ENCODE measurements at regions not wholly inside any gene's neighbourhood (a gene's known extent, or its start where the extent isn't known, plus 50 kb on each side); places are given as distances from the start of the nearest gene placed in this dataset.
A peak's percentile ranks its signal among the peaks of the same experiment; 100 is the strongest.

- TF ChIP-seq, protein P1, sequence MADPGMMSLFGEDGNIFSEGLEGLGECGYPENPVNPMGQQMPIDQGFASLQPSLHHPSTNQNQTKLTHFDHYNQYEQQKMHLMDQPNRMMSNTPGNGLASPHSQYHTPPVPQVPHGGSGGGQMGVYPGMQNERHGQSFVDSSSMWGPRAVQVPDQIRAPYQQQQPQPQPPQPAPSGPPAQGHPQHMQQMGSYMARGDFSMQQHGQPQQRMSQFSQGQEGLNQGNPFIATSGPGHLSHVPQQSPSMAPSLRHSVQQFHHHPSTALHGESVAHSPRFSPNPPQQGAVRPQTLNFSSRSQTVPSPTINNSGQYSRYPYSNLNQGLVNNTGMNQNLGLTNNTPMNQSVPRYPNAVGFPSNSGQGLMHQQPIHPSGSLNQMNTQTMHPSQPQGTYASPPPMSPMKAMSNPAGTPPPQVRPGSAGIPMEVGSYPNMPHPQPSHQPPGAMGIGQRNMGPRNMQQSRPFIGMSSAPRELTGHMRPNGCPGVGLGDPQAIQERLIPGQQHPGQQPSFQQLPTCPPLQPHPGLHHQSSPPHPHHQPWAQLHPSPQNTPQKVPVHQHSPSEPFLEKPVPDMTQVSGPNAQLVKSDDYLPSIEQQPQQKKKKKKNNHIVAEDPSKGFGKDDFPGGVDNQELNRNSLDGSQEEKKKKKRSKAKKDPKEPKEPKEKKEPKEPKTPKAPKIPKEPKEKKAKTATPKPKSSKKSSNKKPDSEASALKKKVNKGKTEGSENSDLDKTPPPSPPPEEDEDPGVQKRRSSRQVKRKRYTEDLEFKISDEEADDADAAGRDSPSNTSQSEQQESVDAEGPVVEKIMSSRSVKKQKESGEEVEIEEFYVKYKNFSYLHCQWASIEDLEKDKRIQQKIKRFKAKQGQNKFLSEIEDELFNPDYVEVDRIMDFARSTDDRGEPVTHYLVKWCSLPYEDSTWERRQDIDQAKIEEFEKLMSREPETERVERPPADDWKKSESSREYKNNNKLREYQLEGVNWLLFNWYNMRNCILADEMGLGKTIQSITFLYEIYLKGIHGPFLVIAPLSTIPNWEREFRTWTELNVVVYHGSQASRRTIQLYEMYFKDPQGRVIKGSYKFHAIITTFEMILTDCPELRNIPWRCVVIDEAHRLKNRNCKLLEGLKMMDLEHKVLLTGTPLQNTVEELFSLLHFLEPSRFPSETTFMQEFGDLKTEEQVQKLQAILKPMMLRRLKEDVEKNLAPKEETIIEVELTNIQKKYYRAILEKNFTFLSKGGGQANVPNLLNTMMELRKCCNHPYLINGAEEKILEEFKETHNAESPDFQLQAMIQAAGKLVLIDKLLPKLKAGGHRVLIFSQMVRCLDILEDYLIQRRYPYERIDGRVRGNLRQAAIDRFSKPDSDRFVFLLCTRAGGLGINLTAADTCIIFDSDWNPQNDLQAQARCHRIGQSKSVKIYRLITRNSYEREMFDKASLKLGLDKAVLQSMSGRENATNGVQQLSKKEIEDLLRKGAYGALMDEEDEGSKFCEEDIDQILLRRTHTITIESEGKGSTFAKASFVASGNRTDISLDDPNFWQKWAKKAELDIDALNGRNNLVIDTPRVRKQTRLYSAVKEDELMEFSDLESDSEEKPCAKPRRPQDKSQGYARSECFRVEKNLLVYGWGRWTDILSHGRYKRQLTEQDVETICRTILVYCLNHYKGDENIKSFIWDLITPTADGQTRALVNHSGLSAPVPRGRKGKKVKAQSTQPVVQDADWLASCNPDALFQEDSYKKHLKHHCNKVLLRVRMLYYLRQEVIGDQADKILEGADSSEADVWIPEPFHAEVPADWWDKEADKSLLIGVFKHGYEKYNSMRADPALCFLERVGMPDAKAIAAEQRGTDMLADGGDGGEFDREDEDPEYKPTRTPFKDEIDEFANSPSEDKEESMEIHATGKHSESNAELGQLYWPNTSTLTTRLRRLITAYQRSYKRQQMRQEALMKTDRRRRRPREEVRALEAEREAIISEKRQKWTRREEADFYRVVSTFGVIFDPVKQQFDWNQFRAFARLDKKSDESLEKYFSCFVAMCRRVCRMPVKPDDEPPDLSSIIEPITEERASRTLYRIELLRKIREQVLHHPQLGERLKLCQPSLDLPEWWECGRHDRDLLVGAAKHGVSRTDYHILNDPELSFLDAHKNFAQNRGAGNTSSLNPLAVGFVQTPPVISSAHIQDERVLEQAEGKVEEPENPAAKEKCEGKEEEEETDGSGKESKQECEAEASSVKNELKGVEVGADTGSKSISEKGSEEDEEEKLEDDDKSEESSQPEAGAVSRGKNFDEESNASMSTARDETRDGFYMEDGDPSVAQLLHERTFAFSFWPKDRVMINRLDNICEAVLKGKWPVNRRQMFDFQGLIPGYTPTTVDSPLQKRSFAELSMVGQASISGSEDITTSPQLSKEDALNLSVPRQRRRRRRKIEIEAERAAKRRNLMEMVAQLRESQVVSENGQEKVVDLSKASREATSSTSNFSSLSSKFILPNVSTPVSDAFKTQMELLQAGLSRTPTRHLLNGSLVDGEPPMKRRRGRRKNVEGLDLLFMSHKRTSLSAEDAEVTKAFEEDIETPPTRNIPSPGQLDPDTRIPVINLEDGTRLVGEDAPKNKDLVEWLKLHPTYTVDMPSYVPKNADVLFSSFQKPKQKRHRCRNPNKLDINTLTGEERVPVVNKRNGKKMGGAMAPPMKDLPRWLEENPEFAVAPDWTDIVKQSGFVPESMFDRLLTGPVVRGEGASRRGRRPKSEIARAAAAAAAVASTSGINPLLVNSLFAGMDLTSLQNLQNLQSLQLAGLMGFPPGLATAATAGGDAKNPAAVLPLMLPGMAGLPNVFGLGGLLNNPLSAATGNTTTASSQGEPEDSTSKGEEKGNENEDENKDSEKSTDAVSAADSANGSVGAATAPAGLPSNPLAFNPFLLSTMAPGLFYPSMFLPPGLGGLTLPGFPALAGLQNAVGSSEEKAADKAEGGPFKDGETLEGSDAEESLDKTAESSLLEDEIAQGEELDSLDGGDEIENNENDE (IDR thresholded peaks at IDR 0.05; ENCODE audit: insufficient replicate concordance, low read length): no peak
- peak; percentile 12 for TF ChIP-seq ASH2L (IDR thresholded peaks at IDR 0.05; ENCODE audit: low read length)
- TF ChIP-seq, protein P2, sequence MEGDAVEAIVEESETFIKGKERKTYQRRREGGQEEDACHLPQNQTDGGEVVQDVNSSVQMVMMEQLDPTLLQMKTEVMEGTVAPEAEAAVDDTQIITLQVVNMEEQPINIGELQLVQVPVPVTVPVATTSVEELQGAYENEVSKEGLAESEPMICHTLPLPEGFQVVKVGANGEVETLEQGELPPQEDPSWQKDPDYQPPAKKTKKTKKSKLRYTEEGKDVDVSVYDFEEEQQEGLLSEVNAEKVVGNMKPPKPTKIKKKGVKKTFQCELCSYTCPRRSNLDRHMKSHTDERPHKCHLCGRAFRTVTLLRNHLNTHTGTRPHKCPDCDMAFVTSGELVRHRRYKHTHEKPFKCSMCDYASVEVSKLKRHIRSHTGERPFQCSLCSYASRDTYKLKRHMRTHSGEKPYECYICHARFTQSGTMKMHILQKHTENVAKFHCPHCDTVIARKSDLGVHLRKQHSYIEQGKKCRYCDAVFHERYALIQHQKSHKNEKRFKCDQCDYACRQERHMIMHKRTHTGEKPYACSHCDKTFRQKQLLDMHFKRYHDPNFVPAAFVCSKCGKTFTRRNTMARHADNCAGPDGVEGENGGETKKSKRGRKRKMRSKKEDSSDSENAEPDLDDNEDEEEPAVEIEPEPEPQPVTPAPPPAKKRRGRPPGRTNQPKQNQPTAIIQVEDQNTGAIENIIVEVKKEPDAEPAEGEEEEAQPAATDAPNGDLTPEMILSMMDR (IDR thresholded peaks at IDR 0.05; ENCODE audit: control extremely low read depth in 1 of 3, insufficient read depth in 1 of 3, low read depth in 1 of 3, low read length in 3 of 3): no peak
- no peak for TF ChIP-seq NRF1 (IDR thresholded peaks at IDR 0.05; ENCODE audit: low read depth, low read length)
- no peak for TF ChIP-seq SIN3A (conservative IDR thresholded peaks at IDR 0.05 in 1 of 2, IDR thresholded peaks at IDR 0.05 in 1 of 2; ENCODE audit: low read depth in 1 of 2, low read length in 2 of 2)
- TF ChIP-seq BCL11A (IDR thresholded peaks at IDR 0.05; ENCODE audit: low read depth in 2 of 2, low read length in 2 of 2): no peak
- TF ChIP-seq CTBP2 (IDR thresholded peaks at IDR 0.05; ENCODE audit: borderline replicate concordance, insufficient read depth, insufficient read length, low read length): no peak
- no peak for TF ChIP-seq JUN (IDR thresholded peaks at IDR 0.05; ENCODE audit: low read depth, low read length)
Measured at GRCh38 chrX:52262195-52262546, 77.5 kb downstream of the MAGED4 start (continued).
